SK-N-SH (cell line): ENCODE measurements at regions not wholly inside any gene's neighbourhood (a gene's known extent, or its start where the extent isn't known, plus 50 kb on each side); places are given as distances from the start of the nearest gene placed in this dataset.

Source experiments
- CTCF ChIA-PET: fragments of 300-600, 350-600 bp; formaldehyde crosslinking; extraction: SDS; loops from one replicate; lab custom pipeline; 2021; lab: Yijun Ruan, JAX
- POLR2A ChIA-PET: fragments of 350-600 bp; sonication (Branson Sonifier 250); formaldehyde crosslinking; extraction: SDS; loops from one replicate; lab custom pipeline; 2020; ENCODE audit warnings: antibody characterized with exemption, inconsistent platforms; lab: Yijun Ruan, JAX
- DNase-seq: peaks from one replicate; pipeline ENCODE4 v3.0.0; 2012
- H2AFZ ChIP-seq: fragments of 200-600 bp; sonication (generic); 2 replicates; pipeline ENCODE4 v1.8.1; 2016; ENCODE audit warnings: antibody characterized with exemption, mild to moderate bottlenecking, low read depth
- H3F3A ChIP-seq: fragments of 200-600 bp; sonication (generic); replicated peaks from 2 replicates; pipeline ENCODE3; 2016; ENCODE audit warnings: antibody characterized with exemption, mild to moderate bottlenecking; ENCODE audit not compliant: insufficient read depth
- H3K27ac ChIP-seq, 2 experiments: fragments of 200-500 bp in 1 of 2; fragments of 200-600 bp in 1 of 2; sonication (Bioruptor generic) in 1 of 2; sonication (generic), shearing (Covaris generic) in 1 of 2; 2 replicates each; pipeline versions ENCODE4 v1.5.1 to v1.6.1; 2014 to 2016; ENCODE audit warnings: low read depth in 2 of 2, inconsistent platforms in 1 of 2, low read length in 1 of 2, mild to moderate bottlenecking in 1 of 2, mixed read lengths in 1 of 2
- H3K27me3 ChIP-seq: fragments of 200-600 bp; sonication (generic), shearing (Covaris generic); 2 replicates; pipeline ENCODE4 v1.6.1; 2016; ENCODE audit warnings: mixed run types; ENCODE audit not compliant: insufficient read depth
- H3K36me3 ChIP-seq, 2 experiments: fragments of 200-500 bp in 1 of 2; fragments of 200-600 bp in 1 of 2; sonication (Bioruptor generic) in 1 of 2; sonication (generic) in 1 of 2; replicated peaks in 1 of 2; 2 replicates each; pipeline versions ENCODE3 to v1.5.1; 2014 to 2016; ENCODE audit warnings: low read length in 1 of 2, mild to moderate bottlenecking in 1 of 2; ENCODE audit not compliant: insufficient read depth in 2 of 2, control insufficient read depth in 1 of 2
- H3K4me1 ChIP-seq, 2 experiments: fragments of 200-500 bp in 1 of 2; fragments of 200-600 bp in 1 of 2; sonication (Bioruptor generic) in 1 of 2; sonication (generic), shearing (Covaris generic) in 1 of 2; 2 replicates each; pipeline versions ENCODE4 v1.5.1 to v1.6.1; 2014 to 2016; ENCODE audit warnings: low read depth in 1 of 2, low read length in 1 of 2, mixed run types in 1 of 2; ENCODE audit not compliant: insufficient read depth in 2 of 2, control insufficient read depth in 1 of 2
- H3K4me2 ChIP-seq: fragments of 200-600 bp; sonication (generic), shearing (Covaris generic); 2 replicates; pipeline ENCODE4 v1.6.1; 2017; ENCODE audit warnings: mixed run types
- H3K4me3 ChIP-seq, 2 experiments: fragments of 200-500 bp in 1 of 2; fragments of 200-600 bp in 1 of 2; sonication (Bioruptor generic) in 1 of 2; sonication (generic), shearing (Covaris generic) in 1 of 2; 2 replicates each; pipeline versions ENCODE4 v1.5.1 to v1.8.1; 2014 to 2016; ENCODE audit warnings: low read depth in 2 of 2, inconsistent platforms in 1 of 2, low read length in 1 of 2, mild to moderate bottlenecking in 1 of 2, mixed read lengths in 1 of 2, moderate library complexity in 1 of 2
- H3K79me2 ChIP-seq: fragments of 200-600 bp; sonication (generic); 2 replicates; pipeline ENCODE4 v1.8.1; 2017; ENCODE audit warnings: mild to moderate bottlenecking; ENCODE audit not compliant: insufficient read depth
- H3K9ac ChIP-seq: fragments of 200-600 bp; sonication (generic); 2 replicates; pipeline ENCODE4 v1.6.1; 2017; ENCODE audit warnings: mixed run types
- H3K9me2 ChIP-seq: fragments of 200-600 bp; sonication (generic); 2 replicates; pipeline ENCODE4 v1.6.1; 2017; ENCODE audit warnings: mixed run types
- H3K9me3 ChIP-seq: fragments of 200-600 bp; sonication (generic); 2 replicates; pipeline ENCODE4 v1.6.1; 2017; ENCODE audit warnings: mixed run types, mild to moderate bottlenecking, moderate library complexity
- H4K20me1 ChIP-seq: fragments of 200-600 bp; sonication (generic); 2 replicates; pipeline ENCODE4 v1.6.1; 2017; ENCODE audit warnings: mild to moderate bottlenecking, mixed run types; ENCODE audit not compliant: insufficient read depth
- EP300 ChIP-seq, 2 experiments: IDR thresholded peaks; 2 replicates each; pipeline versions ENCODE4 v1.4.0 to v1.6.1; 2012; ENCODE audit warnings: borderline replicate concordance in 1 of 2, low read depth in 1 of 2, low read length in 1 of 2
- FOSL2 ChIP-seq: IDR thresholded peaks from 2 replicates; pipeline ENCODE4 v1.4.0; 2012; ENCODE audit warnings: low read depth, mild to moderate bottlenecking, moderate library complexity, borderline replicate concordance
- FOXJ3 ChIP-seq: sonication (generic); formaldehyde crosslinking; IDR thresholded peaks from 2 replicates; pipeline ENCODE4 v1.5.1; 2020; ENCODE audit warnings: mild to moderate bottlenecking, missing genetic modification reagents
- MXI1 ChIP-seq: IDR thresholded peaks from 2 replicates; pipeline ENCODE4 v1.6.1; 2012; ENCODE audit warnings: mild to moderate bottlenecking, low read depth, low read length, improper control_type of control experiment
- PBX3 ChIP-seq: IDR thresholded peaks from 2 replicates; pipeline ENCODE4; 2012
- POLR2AphosphoS5 ChIP-seq: IDR thresholded peaks from 2 replicates; pipeline ENCODE4 v1.6.1; 2012; ENCODE audit warnings: low read depth, low read length
- RAD21 ChIP-seq: IDR thresholded peaks from 2 replicates; pipeline ENCODE4 v1.6.1; 2012; ENCODE audit warnings: mild to moderate bottlenecking, low read length
- RCOR1 ChIP-seq: fragments of 150-350 bp; IDR thresholded peaks from 2 replicates; pipeline ENCODE4 v1.6.1; 2017; ENCODE audit warnings: antibody characterized with exemption, low read length
- REST ChIP-seq: IDR thresholded peaks from 2 replicates; pipeline ENCODE4 v1.6.1; 2012; ENCODE audit warnings: mild to moderate bottlenecking, low read depth, low read length, moderate library complexity
- RFX5 ChIP-seq: IDR thresholded peaks from 2 replicates; pipeline ENCODE4 v1.6.1; 2012; ENCODE audit warnings: mild to moderate bottlenecking, improper control_type of control experiment, low read length
- SIN3A ChIP-seq: IDR thresholded peaks from 2 replicates; pipeline ENCODE4 v1.6.1; 2012; ENCODE audit warnings: low read depth, mild to moderate bottlenecking, low read length, moderate library complexity, borderline replicate concordance
- SMC3 ChIP-seq: IDR thresholded peaks from 2 replicates; pipeline ENCODE4 v1.6.1; 2012; ENCODE audit warnings: low read depth, low read length, improper control_type of control experiment
- TEAD4 ChIP-seq: IDR thresholded peaks from 2 replicates; pipeline ENCODE4 v1.4.0; 2012; ENCODE audit warnings: mild to moderate bottlenecking, borderline replicate concordance; ENCODE audit not compliant: insufficient read depth
- WGBS: methylation state at CpG from one replicate; pipeline ENCODE4 v1.1.6; 2017; ENCODE audit warnings: low lambda C conversion rate; 5-methylcytosine and 5-hydroxymethylcytosine counted together
- TF ChIP-seq, protein P1 (sequence below): IDR thresholded peaks from 2 replicates; pipeline ENCODE4 v1.4.0; 2012; ENCODE audit warnings: low read depth, borderline replicate concordance

GRCh38 chr4:170336238-170336775 lies 246.6 kb upstream of the AADAT start (continued):
- TF ChIP-seq REST (no peak), SMC3 (no peak), RCOR1 (no peak), POLR2AphosphoS5 (no peak), EP300 (IDR thresholded peaks at IDR 0.05; ENCODE audit: borderline replicate concordance in 1 of 2, low read depth in 1 of 2, low read length in 1 of 2) (no peak)

GRCh38 chr4:170325599-170325998 lies 235.8 kb upstream of the AADAT start:
- H3K27me3 ChIP-seq: no peaks in the 10 kb centered on the region; the same call in 1 of the 2 replicates
- H3K4me2 ChIP-seq: no peak overlapping the region
- no peak overlapping the region for H3K27ac ChIP-seq
- no peaks in the 10 kb centered on the region for H3K36me3 ChIP-seq
- no peaks in the 10 kb centered on the region for H3K9me2 ChIP-seq
- WGBS: 47% methylated on average over 3 of the region's 3 CpGs
- ChIA-PET POLR2A (no interaction called here), CTCF (interaction anchor here (1.6 kb wide), 1 partner anchor 11 kb away, joined by 4 read pairs; no protein-coding TSS in a partner anchor)
- no peak overlapping the region for H3K9ac ChIP-seq
- H3K9me3 ChIP-seq: no peaks in the 10 kb centered on the region
- DNase-seq: no peak
- H3F3A ChIP-seq: no peaks in the 10 kb centered on the region
- no peaks in the 10 kb centered on the region for H4K20me1 ChIP-seq
- H3K4me3 ChIP-seq: no peak overlapping the region
- H3K4me1 ChIP-seq: no peaks in the 10 kb centered on the region
- TF ChIP-seq RAD21: no peak
- TF ChIP-seq FOSL2: no peak
- TF ChIP-seq, protein P1, sequence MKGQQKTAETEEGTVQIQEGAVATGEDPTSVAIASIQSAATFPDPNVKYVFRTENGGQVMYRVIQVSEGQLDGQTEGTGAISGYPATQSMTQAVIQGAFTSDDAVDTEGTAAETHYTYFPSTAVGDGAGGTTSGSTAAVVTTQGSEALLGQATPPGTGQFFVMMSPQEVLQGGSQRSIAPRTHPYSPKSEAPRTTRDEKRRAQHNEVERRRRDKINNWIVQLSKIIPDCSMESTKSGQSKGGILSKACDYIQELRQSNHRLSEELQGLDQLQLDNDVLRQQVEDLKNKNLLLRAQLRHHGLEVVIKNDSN: no peak
- TF ChIP-seq RCOR1: no peak
- TF ChIP-seq SMC3: no peak
- TF ChIP-seq FOXJ3 (CRISPR knock-in tag): no peak
- TF ChIP-seq REST: no peak
- no peak for TF ChIP-seq TEAD4
- TF ChIP-seq RFX5: no peak
- no peak for TF ChIP-seq PBX3
- TF ChIP-seq MXI1: no peak
- TF ChIP-seq SIN3A: no peak
- no peaks in the 10 kb centered on the region for H3K79me2 ChIP-seq
- no peak overlapping the region for H2AFZ ChIP-seq
